ENCODE measurements at regions not wholly inside any gene's neighbourhood (a gene's known extent, or its start where the extent isn't known, plus 50 kb on each side); places are given as distances from the start of the nearest gene placed in this dataset.

- CTCF ChIA-PET = no interaction called here
These were observed 909.2 kb upstream of the AUTS2 start for GRCh38 chr7:68689087-68689433.

GRCh38 chr7:68691261-68692216 lies 906.7 kb upstream of the AUTS2 start:
- Histone ChIP-seq H3K4me1 (ENCODE audit: insufficient read depth, low read length) (no peaks in the 10 kb centered on the region), H3K27ac (ENCODE audit: low read depth, low read length) (no peak overlapping the region), H3K27me3 (ENCODE audit: insufficient read depth, low read length, poor library complexity, severe bottlenecking) (no peaks in the 10 kb centered on the region), H3K36me3 (ENCODE audit: insufficient read depth, low read length) (no peaks in the 10 kb centered on the region), H3K4me3 (ENCODE audit: low read length) (no peak overlapping the region), H3K9me3 (ENCODE audit: low read length) (no peaks in the 10 kb centered on the region)
- H3K4me1 Mint-ChIP-seq = no peaks in the 10 kb centered on the region
- H3K4me3 Mint-ChIP-seq = no peak overlapping the region
- H3K27me3 Mint-ChIP-seq = no peaks in the 10 kb centered on the region
- DNase-seq = no peak
- no peak overlapping the region for H3K27ac Mint-ChIP-seq
- CTCF ChIA-PET = no interaction called here
- peaks cover 9 to 15% (median 11%) of the 10 kb centered on the region in 5 donors for H3K9me3 Mint-ChIP-seq
- no peaks in the 10 kb centered on the region for H3K36me3 Mint-ChIP-seq
- POLR2A ChIA-PET = no interaction called here

More at GRCh38 chr7:68689087-68689433, 909.2 kb upstream of the AUTS2 start:
- Histone ChIP-seq H3K4me1 (ENCODE audit: insufficient read depth, low read length) (no peaks in the 10 kb centered on the region), H3K27ac (ENCODE audit: low read depth, low read length) (no peak overlapping the region), H3K36me3 (ENCODE audit: insufficient read depth, low read length) (no peaks in the 10 kb centered on the region), H3K9me3 (ENCODE audit: low read length) (no peaks in the 10 kb centered on the region), H3K4me3 (ENCODE audit: low read length) (no peak overlapping the region), H3K27me3 (ENCODE audit: insufficient read depth, low read length, poor library complexity, severe bottlenecking) (no peaks in the 10 kb centered on the region)
- Mint-ChIP-seq H3K36me3 (no peaks in the 10 kb centered on the region), H3K27me3 (no peaks in the 10 kb centered on the region), H3K27ac (no peak overlapping the region), H3K4me1 (no peaks in the 10 kb centered on the region), H3K9me3 (peaks cover 5 to 14% (median 12%) of the 10 kb centered on the region in 5 donors), H3K4me3 (no peak overlapping the region)
- POLR2A ChIA-PET = no interaction called here
- DNase-seq = no peak

- no peak overlapping the region for H3K4me3 Mint-ChIP-seq
- no peaks in the 10 kb centered on the region for H3K4me1 Mint-ChIP-seq
- H3K27me3 Mint-ChIP-seq = no peaks in the 10 kb centered on the region
- H3K27ac ChIP-seq (ENCODE audit: low read depth, low read length) = no peak overlapping the region
- H3K4me1 ChIP-seq (ENCODE audit: insufficient read depth, low read length) = no peaks in the 10 kb centered on the region
- ChIA-PET POLR2A (no interaction called here), CTCF (no interaction called here)
- DNase-seq = no peak
- H3K27me3 ChIP-seq (ENCODE audit: insufficient read depth, low read length, poor library complexity, severe bottlenecking) = no peaks in the 10 kb centered on the region
- no peaks in the 10 kb centered on the region for H3K36me3 Mint-ChIP-seq
- H3K27ac Mint-ChIP-seq = no peak overlapping the region
- H3K36me3 ChIP-seq (ENCODE audit: insufficient read depth, low read length) = no peaks in the 10 kb centered on the region
- H3K9me3 ChIP-seq (ENCODE audit: low read length) = no peaks in the 10 kb centered on the region
- H3K9me3 Mint-ChIP-seq = peaks cover 7 to 18% (median 13%) of the 10 kb centered on the region in 5 donors
- no peak overlapping the region for H3K4me3 ChIP-seq (ENCODE audit: low read length)
These were observed 905.8 kb upstream of the AUTS2 start for GRCh38 chr7:68692511-68692910.

GRCh38 chr7:68694656-68695055 lies 903.6 kb upstream of the AUTS2 start:
- H3K27me3 Mint-ChIP-seq = no peaks in the 10 kb centered on the region
- POLR2A ChIA-PET = no interaction called here
- DNase-seq = no peak
- Histone ChIP-seq H3K4me1 (ENCODE audit: insufficient read depth, low read length) (no peaks in the 10 kb centered on the region), H3K36me3 (ENCODE audit: insufficient read depth, low read length) (no peaks in the 10 kb centered on the region), H3K27ac (ENCODE audit: low read depth, low read length) (no peak overlapping the region), H3K4me3 (ENCODE audit: low read length) (no peak overlapping the region), H3K27me3 (ENCODE audit: insufficient read depth, low read length, poor library complexity, severe bottlenecking) (no peaks in the 10 kb centered on the region), H3K9me3 (ENCODE audit: low read length) (no peaks in the 10 kb centered on the region)
- CTCF ChIA-PET = no interaction called here
- H3K27ac Mint-ChIP-seq = no peak overlapping the region
- H3K4me1 Mint-ChIP-seq = no peaks in the 10 kb centered on the region
- peaks cover 4 to 15% (median 12%) of the 10 kb centered on the region in 5 donors for H3K9me3 Mint-ChIP-seq
- H3K36me3 Mint-ChIP-seq = no peaks in the 10 kb centered on the region
- H3K4me3 Mint-ChIP-seq = no peak overlapping the region

- Mint-ChIP-seq H3K27ac (no peak overlapping the region), H3K9me3 (peaks cover 3 to 14% (median 12%) of the 10 kb centered on the region in 5 donors), H3K27me3 (no peaks in the 10 kb centered on the region), H3K36me3 (no peaks in the 10 kb centered on the region), H3K4me3 (no peak overlapping the region), H3K4me1 (no peaks in the 10 kb centered on the region)
- H3K36me3 ChIP-seq (ENCODE audit: insufficient read depth, low read length) = no peaks in the 10 kb centered on the region
- H3K9me3 ChIP-seq (ENCODE audit: low read length) = no peaks in the 10 kb centered on the region
- ChIA-PET POLR2A (no interaction called here), CTCF (no interaction called here)
- no peak overlapping the region for H3K4me3 ChIP-seq (ENCODE audit: low read length)
- no peaks in the 10 kb centered on the region for H3K27me3 ChIP-seq (ENCODE audit: insufficient read depth, low read length, poor library complexity, severe bottlenecking)
- no peak overlapping the region for H3K27ac ChIP-seq (ENCODE audit: low read depth, low read length)
- no peak for DNase-seq
- no peaks in the 10 kb centered on the region for H3K4me1 ChIP-seq (ENCODE audit: insufficient read depth, low read length)
These were observed 900.4 kb upstream of the AUTS2 start for GRCh38 chr7:68697796-68698280.

GRCh38 chr7:68699090-68699711 lies 899.1 kb upstream of the AUTS2 start:
- H3K27me3 ChIP-seq (ENCODE audit: insufficient read depth, low read length, poor library complexity, severe bottlenecking) = no peaks in the 10 kb centered on the region
- no peaks in the 10 kb centered on the region for H3K4me1 ChIP-seq (ENCODE audit: insufficient read depth, low read length)
- no peaks in the 10 kb centered on the region for H3K9me3 ChIP-seq (ENCODE audit: low read length)
- H3K27ac ChIP-seq (ENCODE audit: low read depth, low read length) = no peak overlapping the region
- H3K27me3 Mint-ChIP-seq = no peaks in the 10 kb centered on the region
- ChIA-PET POLR2A (no interaction called here), CTCF (interaction anchor here (0.9 kb wide), 1 partner anchor 13 kb away, joined by 4 read pairs; no protein-coding TSS in a partner anchor)
- no peak for DNase-seq
- H3K36me3 Mint-ChIP-seq = no peaks in the 10 kb centered on the region
- no peaks in the 10 kb centered on the region for H3K4me1 Mint-ChIP-seq
- no peak overlapping the region for H3K4me3 ChIP-seq (ENCODE audit: low read length)
- H3K9me3 Mint-ChIP-seq = peaks cover 0 to 13% (median 10%) of the 10 kb centered on the region in 5 donors
- no peak overlapping the region for H3K27ac Mint-ChIP-seq
- H3K36me3 ChIP-seq (ENCODE audit: insufficient read depth, low read length) = no peaks in the 10 kb centered on the region
- H3K4me3 Mint-ChIP-seq = no peak overlapping the region

- Histone ChIP-seq H3K27ac (ENCODE audit: low read depth, low read length) (no peak overlapping the region), H3K4me1 (ENCODE audit: insufficient read depth, low read length) (no peaks in the 10 kb centered on the region), H3K36me3 (ENCODE audit: insufficient read depth, low read length) (no peaks in the 10 kb centered on the region), H3K4me3 (ENCODE audit: low read length) (no peak overlapping the region), H3K27me3 (ENCODE audit: insufficient read depth, low read length, poor library complexity, severe bottlenecking) (no peaks in the 10 kb centered on the region), H3K9me3 (ENCODE audit: low read length) (no peaks in the 10 kb centered on the region)
- Mint-ChIP-seq H3K4me1 (no peaks in the 10 kb centered on the region), H3K27me3 (peaks cover 0 to 2% of the 10 kb centered on the region in 2 donors), H3K9me3 (peaks cover 0 to 9% (median 6%) of the 10 kb centered on the region in 5 donors), H3K27ac (no peak overlapping the region), H3K36me3 (no peaks in the 10 kb centered on the region), H3K4me3 (no peak overlapping the region)
- ChIA-PET POLR2A (no interaction called here), CTCF (no interaction called here)
- no peak for DNase-seq
These were observed 897.9 kb upstream of the AUTS2 start for GRCh38 chr7:68700414-68700813.

GRCh38 chr7:68706291-68706690 lies 892.0 kb upstream of the AUTS2 start:
- Histone ChIP-seq H3K27ac (ENCODE audit: low read depth, low read length) (no peak overlapping the region), H3K27me3 (ENCODE audit: insufficient read depth, low read length, poor library complexity, severe bottlenecking) (no peaks in the 10 kb centered on the region), H3K4me3 (ENCODE audit: low read length) (no peak overlapping the region), H3K36me3 (ENCODE audit: insufficient read depth, low read length) (no peaks in the 10 kb centered on the region), H3K9me3 (ENCODE audit: low read length) (no peaks in the 10 kb centered on the region), H3K4me1 (ENCODE audit: insufficient read depth, low read length) (no peaks in the 10 kb centered on the region)
- ChIA-PET POLR2A (no interaction called here), CTCF (no interaction called here)
- Mint-ChIP-seq H3K4me1 (no peaks in the 10 kb centered on the region), H3K4me3 (no peak overlapping the region), H3K36me3 (no peaks in the 10 kb centered on the region), H3K27ac (no peak overlapping the region), H3K27me3 (peaks cover 0 to 2% of the 10 kb centered on the region in 2 donors), H3K9me3 (peaks cover 2 to 16% (median 11%) of the 10 kb centered on the region in 5 donors)
- no peak for DNase-seq
